HS-5 (cell line): ENCODE measurements at regions not wholly inside any gene's neighbourhood (a gene's known extent, or its start where the extent isn't known, plus 50 kb on each side); places are given as distances from the start of the nearest gene placed in this dataset.

Source experiments
- DNase-seq: peaks from one replicate; pipeline ENCODE4 v3.0.0-alpha.2; 2012; ENCODE audit warnings: low read depth

- DNase-seq, result no peak
Observed at GRCh38 chr10:59553162-59553900, 156.3 kb downstream of the SLC16A9 start.

GRCh38 chr10:59550061-59550460, 159.6 kb downstream of the SLC16A9 start:
- no peak for DNase-seq

DNA sequence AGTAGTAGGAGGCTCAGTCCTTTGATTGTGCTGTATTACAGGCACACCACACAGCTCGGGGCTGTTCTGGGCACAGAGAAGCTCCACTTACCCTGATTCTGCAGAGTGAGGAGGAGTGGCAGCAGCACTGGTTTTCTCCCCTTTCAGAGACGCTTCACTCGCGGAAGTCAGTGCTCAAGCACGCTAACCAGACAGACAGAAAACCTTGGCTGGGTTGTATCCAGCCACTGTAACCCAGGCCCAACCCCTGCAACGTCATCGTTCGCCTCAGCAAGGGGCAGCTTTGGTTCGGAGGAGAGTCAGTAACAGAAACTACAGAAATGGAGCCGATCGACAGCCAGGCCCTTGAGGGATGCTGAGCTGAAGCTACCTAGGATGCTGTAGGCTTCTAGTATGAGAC, 171.0 kb downstream of the SLC16A9 start:
- DNase-seq, result no peak

- no peak for DNase-seq
Observed at GRCh38 chr10:59537501-59537900, 172.1 kb downstream of the SLC16A9 start.

DNA sequence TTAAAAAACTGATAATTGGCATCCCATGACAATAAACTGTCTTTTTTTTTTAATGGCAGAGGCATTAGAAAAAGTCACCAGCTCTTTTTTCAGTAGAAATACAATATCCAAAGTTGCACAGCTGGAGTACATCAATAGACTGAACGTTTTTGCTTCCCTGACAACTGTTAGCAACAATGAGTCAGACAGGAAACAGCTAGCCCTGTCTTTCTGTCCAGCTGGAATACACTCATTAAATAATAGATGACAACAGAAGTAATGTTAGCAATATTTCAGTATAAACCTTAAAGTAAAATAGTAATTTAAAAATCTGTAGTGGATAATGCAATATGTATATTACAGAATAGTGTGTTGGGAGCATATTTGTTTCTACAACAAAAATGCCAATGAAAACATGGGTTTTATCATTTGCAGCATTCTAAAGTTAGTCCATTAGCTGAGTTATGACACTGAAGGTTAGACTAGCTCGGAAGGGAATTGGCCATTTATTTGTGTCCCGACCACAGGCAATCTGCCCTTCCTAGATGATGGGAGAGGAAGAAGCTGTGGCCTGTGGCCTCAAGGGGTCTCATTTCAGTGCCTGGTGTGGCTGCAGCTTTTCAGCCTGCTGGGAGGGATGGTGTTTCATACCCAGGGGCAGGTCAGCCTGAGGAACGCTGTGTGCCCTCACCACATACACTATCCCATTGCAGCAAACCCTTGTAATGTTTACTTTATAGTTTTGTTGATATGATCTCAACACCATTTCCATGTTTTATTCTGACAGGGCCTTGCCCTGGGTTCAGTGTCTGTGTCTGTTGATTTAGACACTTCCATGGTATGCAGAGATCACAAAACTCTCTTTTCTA, 173.3 kb downstream of the SLC16A9 start:
- DNase-seq, result peak; percentile 51

DNA sequence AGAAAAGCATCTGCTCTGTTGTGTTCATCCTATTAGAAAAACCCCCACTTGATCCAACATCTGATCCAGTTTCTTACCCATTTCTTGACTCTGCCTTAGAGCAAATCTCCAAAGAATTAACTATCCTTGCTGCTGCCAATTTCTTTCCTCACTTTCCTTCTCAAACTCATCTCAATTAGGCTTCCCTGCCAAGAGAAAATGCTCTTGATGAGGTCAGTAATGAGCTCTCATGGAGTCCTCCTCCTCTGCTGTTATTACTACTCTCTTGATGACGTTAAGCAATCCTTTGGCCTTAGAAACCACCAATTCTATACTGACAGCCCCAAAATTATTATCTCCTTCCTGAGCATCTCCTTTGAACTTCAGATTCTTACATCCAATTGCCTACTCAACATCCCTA, 162.0 kb upstream of the FAM13C start:
- DNase-seq, result no peak

- DNase-seq, result no peak
Observed at GRCh38 chr10:59523851-59524250, 161.5 kb upstream of the FAM13C start.

DNA sequence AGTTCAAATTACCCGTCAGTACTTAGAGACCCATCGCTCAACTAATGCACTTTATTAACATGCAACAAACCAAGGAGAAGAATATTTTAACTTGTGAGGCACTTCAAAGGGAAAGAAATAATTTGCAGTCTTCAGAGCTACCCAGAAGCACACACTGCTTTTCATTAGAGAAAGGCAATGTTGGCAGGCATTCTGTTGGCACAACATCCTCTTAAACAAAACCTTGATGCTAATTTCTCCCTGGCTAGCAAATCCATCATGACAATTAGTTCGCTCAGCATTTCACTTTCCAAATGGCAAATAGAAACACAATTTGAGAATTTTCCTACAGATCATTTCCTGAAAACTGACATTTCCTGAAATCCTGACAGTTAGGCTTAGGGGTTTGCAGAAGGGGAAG, 155.6 kb upstream of the FAM13C start:
- DNase-seq, result no peak

DNA sequence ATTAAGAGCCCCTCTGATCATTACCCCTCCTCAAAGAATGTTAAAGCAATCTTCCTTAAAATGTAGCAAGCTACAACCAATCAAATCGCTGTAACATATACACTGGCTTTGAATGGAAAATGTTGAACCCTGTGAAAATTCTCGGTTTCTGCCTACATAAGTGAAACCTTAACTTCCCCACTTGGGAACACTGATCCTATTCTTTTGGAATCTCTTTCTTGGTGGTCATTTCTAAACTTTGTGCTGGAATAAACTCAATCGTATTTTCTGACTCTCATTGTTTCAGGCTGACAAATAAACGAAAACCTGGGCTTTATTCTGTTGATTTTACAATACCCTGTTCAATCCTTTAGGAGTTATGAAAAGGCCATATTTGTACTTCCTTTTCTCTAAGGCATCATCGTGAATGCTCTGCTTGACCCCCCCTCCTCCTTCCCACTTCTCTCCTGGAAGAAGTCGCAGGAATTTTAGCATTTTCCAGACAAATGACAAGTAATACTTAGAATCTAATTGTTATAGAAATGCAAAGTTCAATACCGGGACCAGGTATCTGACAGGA, 155.1 kb upstream of the FAM13C start:
- no peak for DNase-seq

DNA sequence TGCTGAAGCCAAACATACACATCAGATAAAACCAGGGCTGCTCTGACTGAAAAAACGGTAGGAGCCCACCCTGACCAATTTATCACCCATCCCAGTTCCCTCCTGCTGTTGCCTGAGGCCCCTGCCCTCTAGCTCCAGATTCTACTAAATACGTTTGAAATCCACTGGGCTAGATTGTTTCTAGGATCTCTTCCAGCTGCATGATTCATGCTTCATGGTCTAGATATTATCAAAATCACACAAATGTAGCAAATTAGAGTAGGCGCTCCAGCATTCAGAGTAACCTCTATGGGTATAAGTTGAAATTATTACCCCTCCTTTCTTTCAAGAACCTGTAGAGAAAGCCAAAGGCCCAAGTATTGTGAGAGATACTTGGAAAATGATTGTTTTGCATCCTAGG, 151.2 kb upstream of the FAM13C start:
- DNase-seq, result no peak

DNA sequence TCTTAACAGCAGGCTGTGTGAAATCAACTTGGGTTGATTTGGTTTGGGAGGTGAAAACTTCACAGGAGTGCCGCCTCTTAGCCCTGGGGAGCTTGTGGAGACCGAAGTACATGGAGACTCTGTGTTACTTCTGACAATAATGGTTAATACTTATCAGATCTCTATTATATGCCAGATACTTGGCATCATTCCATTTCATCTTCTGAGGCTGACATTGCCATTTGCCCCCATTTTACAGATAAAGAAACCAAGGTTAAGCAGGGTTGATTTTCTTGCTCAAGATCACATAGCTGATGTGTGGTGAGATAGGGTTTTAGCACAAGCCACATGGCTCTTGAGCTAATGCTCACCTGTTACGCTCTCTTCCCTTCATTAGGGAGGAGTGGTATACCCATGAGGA, 150.6 kb upstream of the FAM13C start:
- DNase-seq, result no peak

GRCh38 chr10:59508956-59509355, 146.6 kb upstream of the FAM13C start:
- DNase-seq, result no peak

- DNase-seq, result no peak
Observed at GRCh38 chr10:59508296-59508695, 145.9 kb upstream of the FAM13C start.

GRCh38 chr10:59505926-59506325, 143.6 kb upstream of the FAM13C start:
- no peak for DNase-seq

- DNase-seq, result no peak
Observed at GRCh38 chr10:59499460-59499859, 137.1 kb upstream of the FAM13C start.

DNA sequence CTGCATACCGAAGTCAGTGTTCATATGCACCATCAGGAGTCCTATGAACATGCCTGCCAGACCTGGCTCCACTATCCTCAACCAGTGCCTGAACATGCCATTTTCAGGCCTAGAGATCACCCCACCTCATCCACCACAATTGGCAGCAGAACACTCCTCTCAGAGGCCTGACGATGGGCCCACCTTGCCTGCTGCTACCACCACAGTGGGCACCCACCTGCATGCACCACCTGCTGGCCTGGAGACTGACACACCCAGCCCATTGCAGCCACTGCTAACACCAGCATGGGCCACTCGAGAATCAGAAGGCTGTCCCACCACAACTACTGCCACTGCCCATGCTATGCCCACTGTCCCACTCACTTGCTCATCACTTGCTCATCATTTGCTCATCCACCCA, 130.7 kb upstream of the FAM13C start:
- no peak for DNase-seq

DNA sequence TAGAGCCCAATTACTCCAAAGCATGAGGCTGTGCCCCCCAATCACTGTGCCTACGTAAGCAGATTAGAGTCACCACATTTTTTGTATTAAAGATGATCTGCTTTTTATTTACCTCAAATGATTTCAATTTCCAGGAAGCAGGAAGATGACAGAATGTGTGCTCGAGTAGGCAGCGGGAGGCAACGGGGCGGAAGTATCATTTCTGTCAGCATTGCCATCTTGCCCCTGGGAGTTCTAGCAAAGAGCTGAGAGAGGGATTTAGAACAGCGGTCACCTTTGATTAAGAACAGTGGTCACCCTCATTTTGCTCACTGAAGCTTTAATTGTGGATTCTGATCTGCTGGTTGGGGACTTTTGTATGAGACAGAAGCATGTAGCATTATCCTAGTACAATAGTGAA, 117.1 kb upstream of the FAM13C start:
- DNase-seq, result no peak

DNA sequence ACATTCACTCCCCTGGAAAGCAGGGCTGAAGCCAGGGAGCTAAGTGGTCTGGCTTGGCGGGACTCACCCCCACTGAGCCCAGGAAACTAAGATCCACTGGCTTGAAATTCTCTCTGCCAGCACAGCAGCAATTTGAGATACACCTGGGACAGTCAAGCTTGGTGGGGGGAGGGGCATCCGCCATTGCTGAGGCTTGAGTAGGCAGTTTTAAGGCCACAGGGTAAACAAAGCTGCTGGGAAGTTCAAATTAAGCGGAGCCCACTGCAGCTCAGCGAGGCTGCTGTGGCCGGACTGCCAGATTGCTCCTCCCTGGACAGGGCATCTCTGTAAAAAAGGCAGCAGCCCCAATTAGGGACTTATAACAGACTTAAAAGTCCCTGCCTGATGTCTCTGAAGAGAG, 108.2 kb upstream of the FAM13C start:
- no peak for DNase-seq

DNA sequence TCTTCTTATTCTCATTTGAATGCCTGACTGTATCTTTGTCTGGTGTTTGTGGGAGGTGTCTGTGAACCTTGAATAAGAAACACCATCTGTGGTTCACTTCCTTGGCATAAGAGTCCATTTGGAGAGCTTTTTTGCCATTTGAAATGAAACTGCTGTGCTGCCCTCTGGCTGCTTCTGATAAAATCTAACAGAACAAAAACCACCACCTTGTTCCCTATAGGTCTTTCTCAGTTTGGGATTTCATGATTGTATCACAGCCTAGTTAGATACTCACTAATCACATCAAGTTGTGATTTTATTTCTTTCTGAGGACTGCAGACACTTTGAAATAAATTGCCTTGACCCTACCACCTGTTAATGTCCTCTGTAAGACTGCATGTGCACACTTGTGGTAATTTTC, 102.7 kb upstream of the FAM13C start:
- peak; percentile 3 for DNase-seq

GRCh38 chr10:59464483-59464882, 102.1 kb upstream of the FAM13C start:
- no peak for DNase-seq

GRCh38 chr10:59463909-59464308, 101.6 kb upstream of the FAM13C start:
- DNase-seq, result no peak

GRCh38 chr10:59460601-59461000, 98.3 kb upstream of the FAM13C start:
- no peak for DNase-seq

GRCh38 chr10:59456199-59456598, 93.8 kb upstream of the FAM13C start:
- no peak for DNase-seq
